NB4 (cell line): ENCODE measurements at regions not wholly inside any gene's neighbourhood (a gene's known extent, or its start where the extent isn't known, plus 50 kb on each side); places are given as distances from the start of the nearest gene placed in this dataset.

Experiments
- CTCF ChIP-seq: IDR thresholded peaks from one replicate; pipeline ENCODE4 v1.5.1; 2012; ENCODE audit warnings: low read depth, low read length
- MAX ChIP-seq: IDR thresholded peaks from 2 replicates; pipeline ENCODE4 v1.6.1; 2011; ENCODE audit warnings: low read depth, low read length

GRCh38 chr5:6843821-6844220 lies 130.6 kb downstream of the TENT4A start:
- TF ChIP-seq CTCF (no peak), MAX (no peak)
